Liver (tissue), 7 donors: ENCODE measurements at regions not wholly inside any gene's neighbourhood (a gene's known extent, or its start where the extent isn't known, plus 50 kb on each side); places are given as distances from the start of the nearest gene placed in this dataset.

Experiments used
- DNase-seq: peaks from one replicate; pipeline ENCODE4 v3.0.0-alpha.2; 2017; ENCODE audit warnings: low spot score
- H3K27ac ChIP-seq, 2 donors: one replicate each; pipeline ENCODE4 v1.7.0; 2013; ENCODE audit warnings: inconsistent platforms in 2 of 2, low read length in 2 of 2, control low read depth in 1 of 2, low read depth in 1 of 2, mild to moderate bottlenecking in 1 of 2
- H3K27me3 ChIP-seq, 4 donors: one replicate each; pipeline versions ENCODE4 v1.6.1 to v1.7.0; 2013; ENCODE audit warnings: low read length in 3 of 4, inconsistent platforms in 1 of 4, mild to moderate bottlenecking in 1 of 4, moderate library complexity in 1 of 4; ENCODE audit not compliant: control insufficient read depth in 4 of 4, insufficient read depth in 4 of 4
- H3K36me3 ChIP-seq, 4 donors: one replicate each; pipeline versions ENCODE4 v1.6.1 to v1.7.0; 2013; ENCODE audit warnings: low read length in 3 of 4, mild to moderate bottlenecking in 3 of 4, low read depth in 1 of 4, moderate library complexity in 1 of 4; ENCODE audit not compliant: control insufficient read depth in 4 of 4, insufficient read depth in 3 of 4
- H3K4me1 ChIP-seq, 4 donors: one replicate each; pipeline versions ENCODE4 v1.6.1 to v1.7.0; 2013; ENCODE audit warnings: low read length in 3 of 4, mild to moderate bottlenecking in 3 of 4, moderate library complexity in 1 of 4; ENCODE audit not compliant: control insufficient read depth in 4 of 4, insufficient read depth in 4 of 4
- H3K4me3 ChIP-seq, 3 donors: one replicate each; pipeline versions ENCODE4 v1.6.1 to v1.7.0; 2013; ENCODE audit warnings: low read length in 3 of 3, control low read depth in 1 of 3, low read depth in 1 of 3, mild to moderate bottlenecking in 1 of 3
- H3K9ac ChIP-seq, 2 donors: one replicate each; pipeline ENCODE4 v1.7.0; 2013; ENCODE audit warnings: low read length in 2 of 2, mild to moderate bottlenecking in 2 of 2, moderate library complexity in 2 of 2, control low read depth in 1 of 2, low read depth in 1 of 2
- H3K9me3 ChIP-seq, 4 donors: one replicate each; pipeline versions ENCODE4 v1.6.1 to v1.7.0; 2013; ENCODE audit warnings: low read length in 3 of 4; ENCODE audit not compliant: control insufficient read depth in 4 of 4
- EGR1 ChIP-seq, 2 donors: IDR thresholded peaks; 2 replicates each; pipeline ENCODE4 v1.6.1; 2016 to 2018; ENCODE audit warnings: antibody characterized with exemption in 2 of 2, low read depth in 2 of 2
- FOXA2 ChIP-seq: IDR thresholded peaks from 2 replicates; pipeline ENCODE4 v1.6.1; 2016; ENCODE audit warnings: antibody characterized with exemption
- GABPA ChIP-seq, 2 donors: IDR thresholded peaks in 1 of 2; conservative IDR thresholded peaks in 1 of 2; 2 replicates each; pipeline ENCODE4 v1.6.1; 2016; ENCODE audit warnings: antibody characterized with exemption in 2 of 2, mild to moderate bottlenecking in 1 of 2, moderate library complexity in 1 of 2
- JUND ChIP-seq, 2 donors: IDR thresholded peaks; 2 replicates each; pipeline ENCODE4 v1.6.1; 2016; ENCODE audit warnings: antibody characterized with exemption in 2 of 2
- NR2F2 ChIP-seq: IDR thresholded peaks from 2 replicates; pipeline ENCODE4 v1.6.1; 2016; ENCODE audit warnings: antibody characterized with exemption
- RAD21 ChIP-seq, 2 donors: IDR thresholded peaks; 2 replicates each; pipeline ENCODE4 v1.6.1; 2016; ENCODE audit warnings: antibody characterized with exemption in 2 of 2, mild to moderate bottlenecking in 2 of 2
- RXRA ChIP-seq, 2 donors: IDR thresholded peaks; 2 replicates each; pipeline ENCODE4 v1.6.1; 2017 to 2018; ENCODE audit warnings: antibody characterized with exemption in 2 of 2, mild to moderate bottlenecking in 1 of 2
- TAF1 ChIP-seq: conservative IDR thresholded peaks from 2 replicates; pipeline ENCODE4 v1.6.1; 2016; ENCODE audit warnings: antibody characterized with exemption, mild to moderate bottlenecking
- YY1 ChIP-seq: IDR thresholded peaks from 2 replicates; pipeline ENCODE4 v1.6.1; 2016; ENCODE audit warnings: antibody characterized with exemption, mild to moderate bottlenecking
- WGBS: extraction: QIAGEN DNeasy Blood & Tissue Kit; methylation state at CpG from one replicate; pipeline ENCODE4 v1.1.7; 2013; 5-methylcytosine and 5-hydroxymethylcytosine counted together
- TF ChIP-seq, protein P1 (sequence below): IDR thresholded peaks from 2 replicates; pipeline ENCODE4 v1.6.1; 2016; ENCODE audit warnings: antibody characterized with exemption, mild to moderate bottlenecking
- TF ChIP-seq, protein P2 (sequence below): IDR thresholded peaks from 2 replicates; pipeline ENCODE4 v1.6.1; 2016; ENCODE audit warnings: antibody characterized with exemption
- TF ChIP-seq, protein P3 (sequence below): IDR thresholded peaks from 2 replicates; pipeline ENCODE4 v1.6.1; 2016; ENCODE audit warnings: antibody characterized with exemption
- TF ChIP-seq, protein P4 (sequence below): IDR thresholded peaks from 2 replicates; pipeline ENCODE4 v1.6.1; 2016; ENCODE audit warnings: antibody characterized with exemption
- donor health status: healthy.
- donor health status: healthy.
- donor health status: healthy.
- donor health status: healthy.

DNA sequence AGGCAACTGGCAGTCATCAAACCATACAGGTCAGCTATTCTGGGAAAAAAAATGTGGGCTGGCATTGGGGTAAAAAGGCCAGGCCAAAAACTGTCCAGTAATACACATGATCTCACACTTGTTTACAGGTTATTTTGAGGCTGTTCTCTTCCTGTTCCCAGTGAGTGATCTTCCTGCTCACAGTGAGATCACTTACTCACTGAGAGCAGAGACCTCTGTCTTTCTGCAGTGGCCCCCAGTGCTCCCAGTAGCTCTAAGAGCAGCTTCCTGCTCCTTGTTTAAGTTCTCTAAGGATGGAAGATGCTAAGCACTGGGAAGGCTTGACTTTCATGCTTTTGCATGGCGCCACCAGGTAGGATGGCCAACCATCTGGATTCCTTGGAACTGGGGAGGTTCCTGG, 93.5 kb upstream of the KIAA1217 start (continued):
- no peak for TF ChIP-seq EGR1 (IDR thresholded peaks at IDR 0.05; ENCODE audit: low read depth in 2 of 2)
- no peak for TF ChIP-seq RAD21 (IDR thresholded peaks at IDR 0.05)
- no peak for TF ChIP-seq GABPA (IDR thresholded peaks at IDR 0.05 in 1 of 2, conservative IDR thresholded peaks at IDR 0.05 in 1 of 2)
- TF ChIP-seq YY1, result no peak

DNA sequence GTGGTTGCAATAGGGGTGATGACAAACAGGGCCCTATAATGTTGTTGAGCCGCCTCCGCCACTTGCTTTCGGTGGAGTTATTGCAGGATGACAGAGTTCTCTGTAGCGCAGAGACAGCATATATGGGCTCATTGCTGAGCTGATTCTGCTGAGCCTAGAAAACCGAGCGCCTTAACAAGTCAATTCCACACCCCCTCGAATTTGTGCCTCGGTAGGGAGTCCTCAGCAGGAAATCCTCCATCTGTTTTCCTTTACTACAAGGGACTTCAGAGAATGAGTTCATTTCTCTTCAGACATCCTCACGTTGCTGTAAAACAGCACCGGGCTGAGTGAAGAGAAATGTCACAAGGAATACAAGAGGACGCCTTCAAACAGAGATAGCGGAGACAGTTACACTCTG, 90.7 kb upstream of the KIAA1217 start:
- no peaks in the 10 kb centered on the region for H3K36me3 ChIP-seq
- 34% methylated on average over 12 of the region's 12 CpGs for WGBS
- no peak overlapping the region for H3K4me3 ChIP-seq
- TF ChIP-seq EGR1 (IDR thresholded peaks at IDR 0.05; ENCODE audit: low read depth in 2 of 2) (no peak), NR2F2 (no peak), FOXA2 (no peak), RXRA (IDR thresholded peaks at IDR 0.05) (no peak), TAF1 (peak; percentile 40), JUND (IDR thresholded peaks at IDR 0.05) (no peak)
- TF ChIP-seq, protein P1, sequence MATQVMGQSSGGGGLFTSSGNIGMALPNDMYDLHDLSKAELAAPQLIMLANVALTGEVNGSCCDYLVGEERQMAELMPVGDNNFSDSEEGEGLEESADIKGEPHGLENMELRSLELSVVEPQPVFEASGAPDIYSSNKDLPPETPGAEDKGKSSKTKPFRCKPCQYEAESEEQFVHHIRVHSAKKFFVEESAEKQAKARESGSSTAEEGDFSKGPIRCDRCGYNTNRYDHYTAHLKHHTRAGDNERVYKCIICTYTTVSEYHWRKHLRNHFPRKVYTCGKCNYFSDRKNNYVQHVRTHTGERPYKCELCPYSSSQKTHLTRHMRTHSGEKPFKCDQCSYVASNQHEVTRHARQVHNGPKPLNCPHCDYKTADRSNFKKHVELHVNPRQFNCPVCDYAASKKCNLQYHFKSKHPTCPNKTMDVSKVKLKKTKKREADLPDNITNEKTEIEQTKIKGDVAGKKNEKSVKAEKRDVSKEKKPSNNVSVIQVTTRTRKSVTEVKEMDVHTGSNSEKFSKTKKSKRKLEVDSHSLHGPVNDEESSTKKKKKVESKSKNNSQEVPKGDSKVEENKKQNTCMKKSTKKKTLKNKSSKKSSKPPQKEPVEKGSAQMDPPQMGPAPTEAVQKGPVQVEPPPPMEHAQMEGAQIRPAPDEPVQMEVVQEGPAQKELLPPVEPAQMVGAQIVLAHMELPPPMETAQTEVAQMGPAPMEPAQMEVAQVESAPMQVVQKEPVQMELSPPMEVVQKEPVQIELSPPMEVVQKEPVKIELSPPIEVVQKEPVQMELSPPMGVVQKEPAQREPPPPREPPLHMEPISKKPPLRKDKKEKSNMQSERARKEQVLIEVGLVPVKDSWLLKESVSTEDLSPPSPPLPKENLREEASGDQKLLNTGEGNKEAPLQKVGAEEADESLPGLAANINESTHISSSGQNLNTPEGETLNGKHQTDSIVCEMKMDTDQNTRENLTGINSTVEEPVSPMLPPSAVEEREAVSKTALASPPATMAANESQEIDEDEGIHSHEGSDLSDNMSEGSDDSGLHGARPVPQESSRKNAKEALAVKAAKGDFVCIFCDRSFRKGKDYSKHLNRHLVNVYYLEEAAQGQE, result no peak
- TF ChIP-seq, protein P2, sequence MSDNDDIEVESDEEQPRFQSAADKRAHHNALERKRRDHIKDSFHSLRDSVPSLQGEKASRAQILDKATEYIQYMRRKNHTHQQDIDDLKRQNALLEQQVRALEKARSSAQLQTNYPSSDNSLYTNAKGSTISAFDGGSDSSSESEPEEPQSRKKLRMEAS, result no peak
- TF ChIP-seq, protein P3, sequence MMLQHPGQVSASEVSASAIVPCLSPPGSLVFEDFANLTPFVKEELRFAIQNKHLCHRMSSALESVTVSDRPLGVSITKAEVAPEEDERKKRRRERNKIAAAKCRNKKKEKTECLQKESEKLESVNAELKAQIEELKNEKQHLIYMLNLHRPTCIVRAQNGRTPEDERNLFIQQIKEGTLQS, result no peak
- H3K9ac ChIP-seq, result no peak overlapping the region
- DNase-seq, result no peak
- H3K27me3 ChIP-seq, result no peaks in the 10 kb centered on the region
- H3K4me1 ChIP-seq, result no peaks in the 10 kb centered on the region
- peak overlapping the region in 1 of 2 donors; percentile 14 for H3K27ac ChIP-seq
- no peaks in the 10 kb centered on the region for H3K9me3 ChIP-seq

DNA sequence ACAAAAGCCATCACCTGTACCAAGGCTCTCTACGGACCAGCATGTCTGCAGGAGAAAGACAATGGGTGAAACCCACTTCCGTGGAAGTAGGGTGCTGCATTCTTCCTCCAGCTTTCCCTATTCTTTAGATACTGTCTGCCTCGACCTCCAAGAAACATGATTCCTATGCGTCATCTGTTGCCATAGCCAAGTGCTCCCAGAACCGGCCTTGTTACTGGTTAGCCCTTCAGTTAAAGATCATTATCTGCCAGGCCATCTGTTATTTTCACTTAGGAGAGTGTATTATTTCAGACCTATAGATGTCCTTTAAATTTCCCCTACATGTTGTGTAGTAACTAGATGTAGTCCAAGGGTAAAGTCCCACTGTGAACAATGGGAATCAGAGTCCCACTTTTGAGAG, 89.0 kb upstream of the KIAA1217 start:
- no peak overlapping the region for H3K27ac ChIP-seq
- no peak overlapping the region for H3K9ac ChIP-seq
- no peaks in the 10 kb centered on the region for H3K4me1 ChIP-seq
- H3K36me3 ChIP-seq, result no peaks in the 10 kb centered on the region
- H3K27me3 ChIP-seq, result no peaks in the 10 kb centered on the region
- WGBS, result 66% methylated on average over 5 of the region's 5 CpGs
- H3K4me3 ChIP-seq, result no peak overlapping the region
- no peak for DNase-seq
- no peaks in the 10 kb centered on the region for H3K9me3 ChIP-seq
- TF ChIP-seq, protein P4, sequence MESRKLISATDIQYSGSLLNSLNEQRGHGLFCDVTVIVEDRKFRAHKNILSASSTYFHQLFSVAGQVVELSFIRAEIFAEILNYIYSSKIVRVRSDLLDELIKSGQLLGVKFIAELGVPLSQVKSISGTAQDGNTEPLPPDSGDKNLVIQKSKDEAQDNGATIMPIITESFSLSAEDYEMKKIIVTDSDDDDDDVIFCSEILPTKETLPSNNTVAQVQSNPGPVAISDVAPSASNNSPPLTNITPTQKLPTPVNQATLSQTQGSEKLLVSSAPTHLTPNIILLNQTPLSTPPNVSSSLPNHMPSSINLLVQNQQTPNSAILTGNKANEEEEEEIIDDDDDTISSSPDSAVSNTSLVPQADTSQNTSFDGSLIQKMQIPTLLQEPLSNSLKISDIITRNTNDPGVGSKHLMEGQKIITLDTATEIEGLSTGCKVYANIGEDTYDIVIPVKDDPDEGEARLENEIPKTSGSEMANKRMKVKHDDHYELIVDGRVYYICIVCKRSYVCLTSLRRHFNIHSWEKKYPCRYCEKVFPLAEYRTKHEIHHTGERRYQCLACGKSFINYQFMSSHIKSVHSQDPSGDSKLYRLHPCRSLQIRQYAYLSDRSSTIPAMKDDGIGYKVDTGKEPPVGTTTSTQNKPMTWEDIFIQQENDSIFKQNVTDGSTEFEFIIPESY, result no peak
